ENCODE measurements at regions not wholly inside any gene's neighbourhood (a gene's known extent, or its start where the extent isn't known, plus 50 kb on each side); places are given as distances from the start of the nearest gene placed in this dataset.
A peak's percentile ranks its signal among the peaks of the same experiment; 100 is the strongest.

DNA sequence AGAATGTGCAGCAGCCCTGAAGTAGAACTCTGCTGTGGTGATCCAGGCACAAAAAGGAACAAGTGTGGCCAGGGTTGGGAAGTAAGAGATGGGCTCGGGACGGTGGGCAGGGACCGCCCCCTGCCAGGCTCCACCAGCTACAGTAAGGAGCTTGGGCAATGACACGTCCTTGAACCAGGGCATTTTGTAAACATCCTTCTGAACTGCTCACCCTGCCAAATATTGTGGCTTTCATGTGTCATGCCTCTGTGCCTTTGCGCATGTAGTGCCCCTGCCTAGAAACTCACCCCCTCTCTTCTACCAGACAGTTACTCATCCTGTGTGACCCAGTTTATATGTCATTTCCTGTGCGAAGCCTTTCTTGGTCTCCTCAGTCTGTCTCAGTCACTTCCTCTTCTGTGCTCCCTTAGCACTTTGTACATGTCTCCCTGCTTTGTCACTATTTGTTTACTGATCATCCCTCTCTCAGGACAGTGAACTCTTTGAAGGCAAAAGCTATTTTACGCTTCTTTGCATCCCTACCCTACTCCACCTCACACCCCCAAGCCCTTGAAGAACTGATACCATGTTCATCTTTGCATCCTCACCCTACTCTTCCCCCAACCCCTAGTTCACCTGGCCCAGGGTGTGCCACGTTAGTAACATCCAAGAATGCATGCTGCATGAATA, 108.9 kb upstream of the PLEKHG7 start:
- TF ChIP-seq, protein P1, sequence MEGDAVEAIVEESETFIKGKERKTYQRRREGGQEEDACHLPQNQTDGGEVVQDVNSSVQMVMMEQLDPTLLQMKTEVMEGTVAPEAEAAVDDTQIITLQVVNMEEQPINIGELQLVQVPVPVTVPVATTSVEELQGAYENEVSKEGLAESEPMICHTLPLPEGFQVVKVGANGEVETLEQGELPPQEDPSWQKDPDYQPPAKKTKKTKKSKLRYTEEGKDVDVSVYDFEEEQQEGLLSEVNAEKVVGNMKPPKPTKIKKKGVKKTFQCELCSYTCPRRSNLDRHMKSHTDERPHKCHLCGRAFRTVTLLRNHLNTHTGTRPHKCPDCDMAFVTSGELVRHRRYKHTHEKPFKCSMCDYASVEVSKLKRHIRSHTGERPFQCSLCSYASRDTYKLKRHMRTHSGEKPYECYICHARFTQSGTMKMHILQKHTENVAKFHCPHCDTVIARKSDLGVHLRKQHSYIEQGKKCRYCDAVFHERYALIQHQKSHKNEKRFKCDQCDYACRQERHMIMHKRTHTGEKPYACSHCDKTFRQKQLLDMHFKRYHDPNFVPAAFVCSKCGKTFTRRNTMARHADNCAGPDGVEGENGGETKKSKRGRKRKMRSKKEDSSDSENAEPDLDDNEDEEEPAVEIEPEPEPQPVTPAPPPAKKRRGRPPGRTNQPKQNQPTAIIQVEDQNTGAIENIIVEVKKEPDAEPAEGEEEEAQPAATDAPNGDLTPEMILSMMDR (conservative IDR thresholded peaks at IDR 0.05; ENCODE audit: low read depth, low read length), result no peak
- no peak overlapping the region for H3K4me3 ChIP-seq (ENCODE audit: low read depth, low read length)
- peak; percentile 87 for DNase-seq (ENCODE audit: low read depth)

DNA sequence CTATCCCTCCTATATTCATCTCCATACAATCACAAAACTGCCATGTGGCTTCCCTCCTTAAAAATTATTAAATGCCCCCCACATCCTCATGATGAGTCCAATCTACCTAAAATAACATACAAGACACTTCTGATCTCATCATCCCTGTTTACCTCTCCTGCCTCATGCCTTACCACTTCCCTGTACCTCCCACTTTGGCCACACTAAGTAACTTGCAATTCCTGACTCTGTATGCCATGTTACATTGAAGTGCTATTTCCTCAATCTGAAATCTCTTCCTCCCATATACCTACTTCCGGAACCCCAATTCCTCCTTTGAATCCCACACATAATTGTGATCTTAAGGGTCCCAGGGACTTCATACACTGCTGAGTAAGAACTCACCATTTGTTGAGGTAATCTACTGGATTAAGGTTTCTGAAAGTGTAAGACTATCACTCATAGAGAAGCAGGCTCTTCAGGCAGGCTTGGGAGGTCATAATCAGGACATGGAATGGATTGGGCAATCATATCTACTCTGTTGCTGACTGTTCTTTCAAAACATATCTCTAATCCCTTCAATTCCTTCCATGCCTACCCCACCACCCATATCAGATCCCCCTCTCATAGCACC, 117.6 kb upstream of the PLEKHG7 start:
- peak; percentile 24 for DNase-seq (ENCODE audit: low read depth)
- no peak overlapping the region for H3K4me3 ChIP-seq (ENCODE audit: low read depth, low read length)
- TF ChIP-seq, protein P1 (conservative IDR thresholded peaks at IDR 0.05; ENCODE audit: low read depth, low read length), result no peak

DNA sequence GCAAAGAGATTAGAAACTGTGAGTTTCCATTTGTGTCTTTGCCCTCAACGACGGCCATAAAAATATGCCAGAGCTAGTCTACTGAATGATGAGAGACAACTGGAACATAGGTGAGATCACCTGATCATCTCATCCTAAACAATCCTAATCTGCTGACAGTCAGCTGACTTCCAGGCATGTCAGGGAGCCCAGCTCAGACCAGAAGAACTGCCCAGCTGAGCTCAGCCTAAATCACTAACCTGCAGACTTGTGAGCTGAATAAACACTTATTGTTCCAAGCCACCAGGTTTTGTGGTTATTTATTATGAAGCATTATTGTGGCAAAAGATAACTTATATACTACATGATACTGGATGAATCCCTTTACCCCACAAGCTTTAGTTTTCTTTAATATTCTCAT, 118.9 kb upstream of the PLEKHG7 start:
- DNase-seq (ENCODE audit: low read depth), result no peak
- H3K4me3 ChIP-seq (ENCODE audit: low read depth, low read length), result no peak overlapping the region
- TF ChIP-seq, protein P1 (conservative IDR thresholded peaks at IDR 0.05; ENCODE audit: low read depth, low read length), result no peak

DNA sequence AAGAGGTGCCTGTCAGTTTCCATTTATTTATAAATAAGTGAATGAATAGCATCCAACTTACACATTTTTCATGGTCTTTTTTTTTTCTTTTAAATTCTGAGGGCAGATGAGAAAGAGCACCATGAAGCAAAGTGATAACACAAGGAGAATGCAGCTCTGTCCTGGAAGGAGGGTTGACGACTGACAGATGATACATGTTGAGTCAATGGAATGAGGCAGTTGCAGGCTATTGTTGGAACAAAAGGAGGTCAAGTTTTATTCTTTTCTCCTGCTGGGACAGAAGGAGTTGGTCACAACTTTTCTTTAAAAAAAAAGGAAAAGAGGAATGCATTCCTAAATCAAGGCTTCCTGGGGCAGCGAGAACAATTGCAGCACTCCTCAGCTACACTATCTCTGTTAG, 119.9 kb upstream of the PLEKHG7 start:
- H3K4me3 ChIP-seq (ENCODE audit: low read depth, low read length), result no peak overlapping the region
- DNase-seq (ENCODE audit: low read depth), result no peak
- TF ChIP-seq, protein P1 (conservative IDR thresholded peaks at IDR 0.05; ENCODE audit: low read depth, low read length), result no peak

DNA sequence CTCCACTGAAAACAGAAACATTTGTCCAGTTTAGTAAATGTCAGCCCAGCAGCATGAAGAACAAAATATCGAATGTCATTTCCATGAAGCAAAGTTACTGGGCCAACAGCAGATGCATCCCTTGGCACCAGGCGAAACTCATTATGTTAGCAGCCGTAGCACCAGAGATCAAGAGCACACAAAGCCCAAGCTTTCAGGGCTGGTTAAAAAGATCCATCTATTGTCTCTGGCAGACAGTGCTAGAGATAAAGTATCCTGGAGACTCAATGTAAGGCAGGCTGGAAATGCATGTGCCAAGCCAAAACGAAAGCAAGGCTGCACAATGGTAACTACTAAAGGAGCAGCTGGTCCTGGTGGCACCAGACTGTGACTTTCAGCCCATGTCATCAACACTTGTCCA, 120.3 kb upstream of the PLEKHG7 start:
- TF ChIP-seq, protein P1 (conservative IDR thresholded peaks at IDR 0.05; ENCODE audit: low read depth, low read length), result no peak
- no peak overlapping the region for H3K4me3 ChIP-seq (ENCODE audit: low read depth, low read length)
- no peak for DNase-seq (ENCODE audit: low read depth)

DNA sequence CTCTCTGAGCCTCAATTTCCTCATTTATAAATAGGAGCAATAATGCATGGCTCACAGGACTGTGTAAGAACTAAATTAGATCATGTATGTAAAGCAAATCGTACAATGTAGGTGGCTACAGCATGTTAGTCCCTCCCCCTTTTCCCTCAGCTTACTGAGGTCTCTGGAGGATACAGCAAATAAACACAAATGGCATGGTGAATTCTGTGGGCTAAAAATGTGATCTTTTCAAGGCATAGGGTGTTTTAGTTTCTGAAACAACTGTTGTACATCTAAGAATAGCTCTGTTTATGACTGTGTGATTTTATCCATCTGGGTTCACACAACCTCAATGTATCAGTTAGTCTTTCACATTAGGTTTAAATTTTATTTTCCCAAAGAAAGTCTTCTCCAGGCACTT, 121.2 kb upstream of the PLEKHG7 start:
- DNase-seq (ENCODE audit: low read depth), result peak; percentile 15
- TF ChIP-seq, protein P1 (conservative IDR thresholded peaks at IDR 0.05; ENCODE audit: low read depth, low read length), result no peak

More for the DNA sequence above, 121.2 kb upstream of the PLEKHG7 start:
- no peak overlapping the region for H3K4me3 ChIP-seq (ENCODE audit: low read depth, low read length)
